Esophagus squamous epithelium (tissue), 5 donors: ENCODE measurements at regions not wholly inside any gene's neighbourhood (a gene's known extent, or its start where the extent isn't known, plus 50 kb on each side); places are given as distances from the start of the nearest gene placed in this dataset.

Experiments used
- DNase-seq: peaks from one replicate; lab custom pipeline; 2025; lab: John Stamatoyannopoulos, UW
- H3K27ac ChIP-seq, 4 donors: fragments of 200-600 bp; sonication (generic); one replicate each; pipeline ENCODE4 v1.5.1; 2016 to 2019; ENCODE audit warnings: mild to moderate bottlenecking in 1 of 4
- H3K27me3 ChIP-seq, 4 donors: fragments of 200-600 bp; sonication (generic); 1 replicate in 3 of 4; 2 replicates in 1 of 4; pipeline versions ENCODE4 v1.5.1 to v1.6.0; 2017 to 2021; ENCODE audit warnings: antibody characterized with exemption in 1 of 4
- H3K36me3 ChIP-seq, 3 donors: fragments of 200-600 bp; sonication (generic); one replicate each; pipeline ENCODE4 v1.5.1; 2016 to 2019
- H3K4me1 ChIP-seq, 3 donors: fragments of 200-600 bp; sonication (generic); one replicate each; pipeline ENCODE4 v1.5.1; 2017 to 2019
- H3K4me3 ChIP-seq, 4 donors: fragments of 200-600 bp; sonication (generic); 1 replicate in 3 of 4; 2 replicates in 1 of 4; pipeline ENCODE4 v1.5.1; 2016 to 2019; ENCODE audit warnings: mild to moderate bottlenecking in 2 of 4, moderate library complexity in 1 of 4
- H3K9me3 ChIP-seq, 3 donors: fragments of 200-600 bp; sonication (generic); one replicate each; pipeline ENCODE4 v1.5.1; 2016 to 2019
- CTCF ChIP-seq, 6 experiments: fragments of 450-650 bp in 4 of 6; fragments of 200-600 bp in 2 of 6; sonication (generic) in 2 of 6; IDR thresholded peaks; one replicate each; pipeline ENCODE4 v1.5.1; 2016 to 2019; ENCODE audit warnings: antibody characterized with exemption in 6 of 6, mild to moderate bottlenecking in 4 of 6, moderate library complexity in 4 of 6
- POLR2A ChIP-seq, 4 donors: fragments of 450-650 bp; IDR thresholded peaks; one replicate each; pipeline ENCODE4 v1.6.1; 2017; ENCODE audit warnings: antibody characterized with exemption in 4 of 4, mild to moderate bottlenecking in 4 of 4, moderate library complexity in 3 of 4
- WGBS, 2 donors: methylation state at CpG; one replicate each; pipeline ENCODE4 v1.1.5; 2018; 5-methylcytosine and 5-hydroxymethylcytosine counted together
- intact Hi-C: fragments of 100-400 bp; cut with DNase I; formaldehyde crosslinking; loops from one replicate; pipeline ENCODE4 v1.15.0; 2022
- donor health status: DM: yes; HTN: yes; CAD: no.

GRCh38 chr2:144701259-144701658 is 181.3 kb upstream of the ZEB2 start:
- no peak overlapping the region for H3K4me3 ChIP-seq
- H3K4me1 ChIP-seq, result peaks cover 0 to 5% (median 0%) of the 10 kb centered on the region in 3 donors
- H3K9me3 ChIP-seq, result no peaks in the 10 kb centered on the region
- H3K27me3 ChIP-seq, result no peaks in the 10 kb centered on the region
- WGBS, 2 donors, result 83 to 87% methylated on average over 2 of the region's 2 CpGs
- peak overlapping the region in 1 of 4 donors; percentile 19 for H3K27ac ChIP-seq
- H3K36me3 ChIP-seq, result no peaks in the 10 kb centered on the region
- no peak for DNase-seq
- intact Hi-C loops, result no loop called here
- TF ChIP-seq POLR2A (IDR thresholded peaks at IDR 0.05) (no peak), CTCF (IDR thresholded peaks at IDR 0.05) (no peak)

GRCh38 chr2:144698156-144698555 is 178.2 kb upstream of the ZEB2 start:
- H3K9me3 ChIP-seq, result no peaks in the 10 kb centered on the region
- TF ChIP-seq POLR2A (IDR thresholded peaks at IDR 0.05), result no peak
- no peak for TF ChIP-seq CTCF (IDR thresholded peaks at IDR 0.05)
- no peak overlapping the region for H3K4me3 ChIP-seq
- H3K27me3 ChIP-seq, result no peaks in the 10 kb centered on the region
- intact Hi-C loops, result no loop called here
- no peak for DNase-seq
- no peaks in the 10 kb centered on the region for H3K4me1 ChIP-seq
- H3K36me3 ChIP-seq, result no peaks in the 10 kb centered on the region
- 90 to 93% methylated on average over 3 of the region's 3 CpGs for WGBS, 2 donors
- no peak overlapping the region for H3K27ac ChIP-seq

- WGBS, 2 donors, result 82 to 84% methylated on average over 1 of the region's 1 CpG
- no peak for DNase-seq
- TF ChIP-seq POLR2A (IDR thresholded peaks at IDR 0.05) (no peak), CTCF (IDR thresholded peaks at IDR 0.05) (no peak)
- Histone ChIP-seq H3K9me3 (no peaks in the 10 kb centered on the region), H3K36me3 (no peaks in the 10 kb centered on the region), H3K4me1 (no peaks in the 10 kb centered on the region), H3K4me3 (no peak overlapping the region), H3K27ac (no peak overlapping the region), H3K27me3 (no peaks in the 10 kb centered on the region)
- intact Hi-C loops, result no loop called here
Measured at GRCh38 chr2:144695657-144696056, 175.7 kb upstream of the ZEB2 start.

- no peak overlapping the region for H3K4me3 ChIP-seq
- WGBS, 2 donors, result 33 to 78% methylated on average over 1 of the region's 1 CpG
- intact Hi-C loops, result no loop called here
- no peaks in the 10 kb centered on the region for H3K4me1 ChIP-seq
- no peaks in the 10 kb centered on the region for H3K36me3 ChIP-seq
- no peaks in the 10 kb centered on the region for H3K9me3 ChIP-seq
- no peak overlapping the region for H3K27ac ChIP-seq
- TF ChIP-seq CTCF (IDR thresholded peaks at IDR 0.05) (no peak), POLR2A (IDR thresholded peaks at IDR 0.05) (no peak)
- DNase-seq, result no peak
- H3K27me3 ChIP-seq, result no peaks in the 10 kb centered on the region
Measured at GRCh38 chr2:144694456-144694855, 174.5 kb upstream of the ZEB2 start.

- no peak for DNase-seq
- WGBS, 2 donors, result 86 to 89% methylated on average over 3 of the region's 3 CpGs
Measured at GRCh38 chr2:144693179-144693578, 173.3 kb upstream of the ZEB2 start.

More at GRCh38 chr2:144693179-144693578, 173.3 kb upstream of the ZEB2 start:
- Histone ChIP-seq H3K36me3 (no peaks in the 10 kb centered on the region), H3K27me3 (no peaks in the 10 kb centered on the region), H3K4me3 (no peak overlapping the region), H3K4me1 (no peaks in the 10 kb centered on the region), H3K27ac (no peak overlapping the region), H3K9me3 (no peaks in the 10 kb centered on the region)
- intact Hi-C loops, result no loop called here
- TF ChIP-seq POLR2A (IDR thresholded peaks at IDR 0.05) (no peak), CTCF (IDR thresholded peaks at IDR 0.05) (no peak)
